ENCODE measurements at regions not wholly inside any gene's neighbourhood (a gene's known extent, or its start where the extent isn't known, plus 50 kb on each side); places are given as distances from the start of the nearest gene placed in this dataset.

DNA sequence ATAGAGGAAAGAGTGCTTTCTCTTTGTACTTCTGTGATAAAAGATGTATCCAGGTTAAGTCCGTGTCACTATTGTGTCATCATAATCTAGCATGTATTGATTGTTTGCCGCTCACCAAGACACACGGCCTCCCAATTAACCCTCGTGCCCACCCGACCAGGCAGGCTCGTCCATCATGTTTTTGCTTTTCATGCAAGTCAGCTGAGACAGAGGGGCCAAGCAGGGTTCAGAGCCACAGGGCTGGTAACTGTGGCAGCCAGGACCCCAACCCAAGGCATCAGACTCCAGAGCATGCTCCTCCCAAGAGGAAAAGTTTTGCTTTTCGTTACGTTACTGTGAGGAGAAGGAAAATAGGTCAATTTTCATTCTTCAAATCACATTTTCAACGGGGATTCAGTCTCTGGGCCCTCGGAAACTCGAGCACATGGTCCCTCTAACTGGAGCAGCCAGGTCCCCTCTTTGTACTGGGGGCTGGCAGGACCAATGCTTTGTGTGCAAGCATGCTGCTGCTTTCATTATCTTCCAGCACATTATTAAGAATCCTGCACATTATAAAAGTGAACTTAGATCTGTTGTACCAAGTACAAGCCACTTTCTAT, 161.1 kb upstream of the TOPAZ1 start:
- TF ChIP-seq, protein P1, sequence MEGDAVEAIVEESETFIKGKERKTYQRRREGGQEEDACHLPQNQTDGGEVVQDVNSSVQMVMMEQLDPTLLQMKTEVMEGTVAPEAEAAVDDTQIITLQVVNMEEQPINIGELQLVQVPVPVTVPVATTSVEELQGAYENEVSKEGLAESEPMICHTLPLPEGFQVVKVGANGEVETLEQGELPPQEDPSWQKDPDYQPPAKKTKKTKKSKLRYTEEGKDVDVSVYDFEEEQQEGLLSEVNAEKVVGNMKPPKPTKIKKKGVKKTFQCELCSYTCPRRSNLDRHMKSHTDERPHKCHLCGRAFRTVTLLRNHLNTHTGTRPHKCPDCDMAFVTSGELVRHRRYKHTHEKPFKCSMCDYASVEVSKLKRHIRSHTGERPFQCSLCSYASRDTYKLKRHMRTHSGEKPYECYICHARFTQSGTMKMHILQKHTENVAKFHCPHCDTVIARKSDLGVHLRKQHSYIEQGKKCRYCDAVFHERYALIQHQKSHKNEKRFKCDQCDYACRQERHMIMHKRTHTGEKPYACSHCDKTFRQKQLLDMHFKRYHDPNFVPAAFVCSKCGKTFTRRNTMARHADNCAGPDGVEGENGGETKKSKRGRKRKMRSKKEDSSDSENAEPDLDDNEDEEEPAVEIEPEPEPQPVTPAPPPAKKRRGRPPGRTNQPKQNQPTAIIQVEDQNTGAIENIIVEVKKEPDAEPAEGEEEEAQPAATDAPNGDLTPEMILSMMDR (IDR thresholded peaks at IDR 0.05): no peak
- TF ChIP-seq POLR2A (IDR thresholded peaks at IDR 0.05): no peak
- peaks cover 19% of the 10 kb centered on the region in 2 donors for H3K4me1 ChIP-seq
- H3K4me3 ChIP-seq (replicated peaks in 1 of 3): no peak overlapping the region
- 82 to 83% methylated on average over 11 of the region's 11 CpGs for WGBS, 2 donors
- no peaks in the 10 kb centered on the region for H3K9me3 ChIP-seq
- H3K36me3 ChIP-seq: no peaks in the 10 kb centered on the region
- H3K27me3 ChIP-seq: no peaks in the 10 kb centered on the region
- DNase-seq: no peak
- intact Hi-C loops (cut with DNase I): no loop called here
- H3K27ac ChIP-seq: no peak overlapping the region

DNA sequence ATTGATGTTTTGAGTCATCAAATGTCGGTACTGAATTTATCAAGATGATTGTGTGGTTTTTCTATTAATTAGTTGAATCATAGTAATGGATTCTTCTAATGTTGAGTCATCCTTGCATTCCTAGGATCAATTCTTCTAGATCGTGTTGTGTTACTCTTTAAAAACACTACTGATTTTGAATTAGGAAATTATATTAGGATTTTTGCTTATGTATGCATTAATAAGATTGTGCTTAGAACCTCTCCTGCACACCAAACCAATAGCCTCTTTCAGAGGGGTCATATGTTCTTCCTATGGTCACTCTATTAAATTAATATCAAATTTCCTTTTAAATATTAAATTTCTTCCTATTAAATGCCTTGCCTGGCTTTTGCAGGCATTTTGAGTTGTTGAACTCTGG, 151.7 kb upstream of the TOPAZ1 start:
- Histone ChIP-seq H3K27me3 (no peaks in the 10 kb centered on the region), H3K4me1 (peaks cover 5 to 8% of the 10 kb centered on the region in 2 donors), H3K9me3 (no peaks in the 10 kb centered on the region), H3K27ac (no peak overlapping the region), H3K4me3 (replicated peaks in 1 of 3) (no peak overlapping the region), H3K36me3 (no peaks in the 10 kb centered on the region)
- no peak for DNase-seq
- WGBS, 2 donors: 84 to 98% methylated on average over 2 of the region's 2 CpGs
- TF ChIP-seq, protein P1 (IDR thresholded peaks at IDR 0.05): no peak
- no peak for TF ChIP-seq POLR2A (IDR thresholded peaks at IDR 0.05)
- intact Hi-C loops (cut with DNase I): no loop called here

DNA sequence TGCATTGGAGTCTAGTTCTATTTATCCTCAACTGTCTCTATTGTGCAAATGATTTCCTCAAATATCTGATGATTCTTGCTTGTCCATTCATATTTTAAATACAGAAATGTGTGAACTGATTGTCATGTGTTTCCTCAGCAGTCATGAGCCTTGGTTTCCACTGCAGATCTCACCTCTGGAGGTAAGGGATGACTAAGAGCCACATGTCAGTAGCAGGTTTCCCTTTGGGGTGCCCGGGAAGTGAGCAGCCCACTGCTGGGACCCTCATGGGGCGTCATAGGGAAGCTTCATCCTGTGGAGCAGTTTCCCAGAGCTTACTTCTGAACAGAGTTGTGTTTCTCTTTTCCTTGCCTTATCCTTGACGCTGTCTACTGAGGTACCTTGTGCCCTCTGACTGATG, 149.2 kb upstream of the TOPAZ1 start:
- TF ChIP-seq, protein P1 (IDR thresholded peaks at IDR 0.05): no peak
- TF ChIP-seq POLR2A (IDR thresholded peaks at IDR 0.05): no peak
- intact Hi-C loops (cut with DNase I): no loop called here
- no peaks in the 10 kb centered on the region for H3K36me3 ChIP-seq

DNA sequence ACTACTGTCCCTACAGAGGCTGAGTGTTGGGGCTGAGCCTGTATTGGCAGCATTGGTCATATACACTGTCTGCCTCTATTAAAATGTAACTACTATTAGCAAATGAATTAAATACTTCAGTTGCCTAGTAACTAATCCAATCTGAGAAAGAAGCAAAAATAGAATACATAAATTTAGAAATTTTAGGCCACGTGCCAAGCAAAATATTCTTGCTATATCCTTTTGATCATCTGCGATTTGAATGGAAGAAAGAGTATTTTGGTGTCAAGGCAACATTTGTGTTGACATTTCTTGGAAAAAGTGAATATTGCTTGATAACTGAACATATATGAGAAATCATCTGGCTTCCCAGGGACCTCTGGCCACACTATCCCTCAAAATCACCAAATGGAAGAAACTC, 148.2 kb upstream of the TOPAZ1 start:
- no peak for TF ChIP-seq POLR2A (IDR thresholded peaks at IDR 0.05)
- TF ChIP-seq, protein P1 (IDR thresholded peaks at IDR 0.05): no peak
- Histone ChIP-seq H3K27ac (no peak overlapping the region), H3K9me3 (no peaks in the 10 kb centered on the region), H3K27me3 (no peaks in the 10 kb centered on the region), H3K36me3 (no peaks in the 10 kb centered on the region), H3K4me1 (peaks cover 6 to 8% of the 10 kb centered on the region in 2 donors), H3K4me3 (replicated peaks in 1 of 3) (no peak overlapping the region)
- intact Hi-C loops (cut with DNase I): no loop called here
- no peak for DNase-seq
- 76 to 78% methylated on average over 2 of the region's 2 CpGs for WGBS, 2 donors

More for the DNA sequence above, 149.2 kb upstream of the TOPAZ1 start:
- no peaks in the 10 kb centered on the region for H3K9me3 ChIP-seq
- H3K27me3 ChIP-seq: no peaks in the 10 kb centered on the region
- no peak overlapping the region for H3K27ac ChIP-seq
- DNase-seq: no peak
- H3K4me3 ChIP-seq (replicated peaks in 1 of 3): no peak overlapping the region
- peaks cover 5 to 8% of the 10 kb centered on the region in 2 donors for H3K4me1 ChIP-seq
- WGBS, 2 donors: 96 to 100% methylated on average over 3 of the region's 3 CpGs

DNA sequence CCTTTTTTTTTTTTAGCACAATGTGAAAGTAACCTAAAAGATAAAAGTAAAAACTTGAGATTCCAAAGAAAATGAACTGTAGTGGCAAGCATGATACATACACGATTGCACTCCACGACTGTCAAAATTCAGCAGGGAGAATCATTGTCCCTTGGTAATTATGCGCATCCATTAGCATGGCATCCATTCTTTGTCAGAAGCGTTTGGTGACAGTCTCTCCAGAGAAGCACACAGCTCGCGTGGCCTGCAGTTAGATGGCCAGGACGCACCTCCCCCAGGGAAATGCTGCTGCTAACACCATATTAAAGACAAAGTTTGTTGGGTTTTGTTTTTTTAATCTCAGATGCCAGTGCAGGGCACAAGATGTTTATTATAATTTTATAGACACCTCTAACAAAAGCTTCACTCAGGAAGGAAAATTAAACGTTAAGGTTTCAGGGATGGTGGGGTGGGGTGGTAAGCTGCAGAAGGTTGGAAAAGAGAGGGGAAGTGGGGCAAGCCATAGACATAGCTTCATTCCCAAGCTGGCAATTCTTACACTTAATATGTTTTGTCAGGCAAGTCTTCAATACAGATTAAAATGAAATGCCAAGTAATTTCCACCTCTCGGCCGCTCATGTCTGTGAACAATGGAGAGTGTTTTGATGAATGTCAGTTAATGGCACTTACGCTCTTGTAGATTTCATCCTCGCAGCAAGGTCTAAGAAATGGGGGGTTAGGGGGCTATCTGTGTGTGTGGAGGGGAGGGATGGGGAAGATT, 142.8 kb upstream of the TOPAZ1 start:
- Histone ChIP-seq H3K27ac (no peak overlapping the region), H3K36me3 (no peaks in the 10 kb centered on the region), H3K4me3 (replicated peaks in 1 of 3) (no peak overlapping the region), H3K4me1 (peaks cover 30 to 34% of the 10 kb centered on the region in 2 donors), H3K9me3 (no peaks in the 10 kb centered on the region), H3K27me3 (no peaks in the 10 kb centered on the region)
- DNase-seq: no peak
- no peak for TF ChIP-seq POLR2A (IDR thresholded peaks at IDR 0.05)
- TF ChIP-seq, protein P1 (IDR thresholded peaks at IDR 0.05): no peak
- intact Hi-C loops (cut with DNase I): no loop called here
- WGBS, 2 donors: 77 to 82% methylated on average over 12 of the region's 12 CpGs
